Esophagus (tissue), 2 donors: ENCODE measurements at regions not wholly inside any gene's neighbourhood (a gene's known extent, or its start where the extent isn't known, plus 50 kb on each side); places are given as distances from the start of the nearest gene placed in this dataset.

Experiments used
- H3K27ac ChIP-seq, 2 donors: one replicate each; pipeline ENCODE4 v1.5.1; 2013; ENCODE audit warnings: low read depth in 2 of 2, mild to moderate bottlenecking in 2 of 2, inconsistent platforms in 1 of 2, low read length in 1 of 2, moderate library complexity in 1 of 2
- H3K27me3 ChIP-seq, 2 donors: one replicate each; pipeline ENCODE4 v1.6.1; 2013; ENCODE audit warnings: low read length in 2 of 2, control low read depth in 1 of 2, mild to moderate bottlenecking in 1 of 2; ENCODE audit not compliant: insufficient read depth in 2 of 2, control insufficient read depth in 1 of 2
- H3K36me3 ChIP-seq, 2 donors: one replicate each; pipeline ENCODE4 v1.6.1; 2013; ENCODE audit warnings: low read length in 1 of 2; ENCODE audit not compliant: control insufficient read depth in 2 of 2, insufficient read depth in 2 of 2
- H3K4me1 ChIP-seq, 2 donors: one replicate each; pipeline ENCODE4 v1.6.1; 2013; ENCODE audit warnings: low read length in 1 of 2; ENCODE audit not compliant: control insufficient read depth in 2 of 2, insufficient read depth in 2 of 2
- H3K4me3 ChIP-seq, 2 donors: one replicate each; pipeline ENCODE4 v1.5.1; 2013; ENCODE audit warnings: low read length in 2 of 2, mild to moderate bottlenecking in 2 of 2, low read depth in 1 of 2, moderate library complexity in 1 of 2
- H3K9me3 ChIP-seq, 2 donors: one replicate each; pipeline ENCODE4 v1.6.1; 2013; ENCODE audit warnings: mild to moderate bottlenecking in 2 of 2, low read depth in 1 of 2, low read length in 1 of 2, moderate library complexity in 1 of 2; ENCODE audit not compliant: control insufficient read depth in 2 of 2, insufficient read depth in 1 of 2
- WGBS, 2 donors: extraction: QIAGEN DNeasy Blood & Tissue Kit; methylation state at CpG; one replicate each; pipeline ENCODE4 v1.1.7; 2013; 5-methylcytosine and 5-hydroxymethylcytosine counted together
- donor health status: healthy with polysubstance abuse.
- donor health status: Bipolar disorder and iron deficiency.

DNA sequence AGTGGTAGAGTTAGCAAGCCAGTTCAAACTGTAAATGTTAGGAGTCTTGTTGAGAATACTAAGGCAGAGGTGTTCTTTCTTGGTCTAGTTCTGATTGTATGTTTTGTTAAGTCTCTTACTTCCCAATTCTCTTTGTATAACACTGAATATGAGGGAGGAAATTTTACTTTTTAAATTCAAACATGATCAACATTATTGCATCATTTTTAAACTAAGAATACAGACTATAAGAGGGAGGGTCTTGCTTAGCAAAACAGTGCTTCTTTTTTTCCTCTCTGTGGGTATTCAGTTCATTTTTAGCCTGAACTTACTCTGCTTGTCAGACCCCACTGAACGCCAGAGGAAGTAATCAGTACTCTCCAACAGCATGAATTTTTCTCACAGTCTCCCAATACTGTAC lies 198.0 kb downstream of the GABRG1 start:
- Histone ChIP-seq H3K27me3 (no peaks in the 10 kb centered on the region), H3K27ac (no peak overlapping the region), H3K36me3 (no peaks in the 10 kb centered on the region), H3K4me3 (no peak overlapping the region), H3K9me3 (no peaks in the 10 kb centered on the region), H3K4me1 (no peaks in the 10 kb centered on the region)
- WGBS, 2 donors: 78 to 80% methylated on average over 1 of the region's 1 CpG

DNA sequence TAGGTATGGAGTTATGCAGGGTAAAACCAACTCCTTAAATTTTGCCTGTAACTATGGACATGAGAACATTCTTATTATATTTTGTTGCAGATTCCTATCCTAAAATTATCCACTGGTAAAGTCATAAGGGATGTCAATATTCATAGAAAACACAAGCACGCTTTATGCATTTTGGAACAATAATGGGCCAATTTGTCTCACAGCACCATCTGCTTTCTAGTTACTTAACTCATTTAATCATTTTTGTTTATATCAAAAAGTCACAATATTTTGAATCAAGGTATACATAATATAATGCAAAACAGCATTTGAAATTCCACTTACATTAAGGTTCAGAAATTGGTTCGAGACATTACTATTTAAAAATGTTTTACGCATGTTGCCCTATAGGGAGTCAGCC lies 203.0 kb downstream of the GABRG1 start:
- Histone ChIP-seq H3K36me3 (no peaks in the 10 kb centered on the region), H3K27me3 (no peaks in the 10 kb centered on the region), H3K4me3 (no peak overlapping the region), H3K4me1 (no peaks in the 10 kb centered on the region), H3K27ac (no peak overlapping the region), H3K9me3 (no peaks in the 10 kb centered on the region)
- WGBS, 2 donors: 77 to 83% methylated on average over 3 of the region's 3 CpGs

DNA sequence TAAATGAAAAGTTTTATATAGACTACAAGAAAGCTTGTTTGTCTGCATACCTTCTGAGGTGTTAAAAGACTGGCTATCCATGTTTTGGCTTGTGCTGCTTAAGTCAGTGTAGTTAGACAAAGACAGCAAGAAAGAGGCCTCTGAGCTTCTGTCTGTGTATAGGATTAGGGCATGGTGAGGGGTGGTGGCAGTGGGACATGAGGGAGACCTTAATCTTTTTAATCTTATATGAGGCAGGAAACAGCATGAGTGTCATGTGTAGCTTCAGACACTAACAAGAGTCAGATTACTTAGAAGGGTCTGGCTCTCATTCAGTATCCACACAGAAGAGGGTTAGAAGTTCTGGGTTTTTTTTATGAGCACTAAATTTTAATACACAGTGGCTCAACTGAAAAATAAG lies 213.3 kb downstream of the GABRG1 start:
- Histone ChIP-seq H3K27me3 (no peaks in the 10 kb centered on the region), H3K27ac (no peak overlapping the region), H3K9me3 (no peaks in the 10 kb centered on the region)

DNA sequence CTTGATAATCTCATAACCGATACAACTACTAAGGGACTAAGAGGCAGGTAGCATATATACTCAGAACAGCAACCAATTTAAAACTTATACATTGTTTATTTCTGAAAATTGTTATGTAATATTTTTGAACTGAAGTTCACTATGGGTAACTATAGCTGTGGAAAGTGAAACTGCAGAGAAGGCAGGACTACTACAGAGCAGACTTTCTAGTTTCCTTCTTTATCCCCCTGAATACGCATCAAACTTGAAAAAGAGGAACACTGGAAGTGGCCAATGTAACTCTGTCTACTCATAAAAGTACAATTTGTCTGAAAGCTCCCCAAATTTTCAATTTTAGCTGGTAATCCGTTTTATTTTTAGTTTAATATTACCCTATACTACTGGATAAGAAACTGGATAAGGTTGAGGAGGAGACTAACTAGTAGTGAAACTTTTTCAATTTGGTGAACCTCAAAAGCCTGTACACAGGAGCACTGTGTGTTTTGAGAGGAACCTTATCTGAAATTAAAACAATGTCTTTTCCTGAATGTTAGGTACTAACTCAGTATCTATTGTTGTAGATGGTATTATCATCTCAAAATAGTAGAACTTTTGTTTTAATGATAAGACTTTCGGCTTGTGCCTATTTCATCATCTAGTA lies 225.8 kb downstream of the GABRG1 start:
- Histone ChIP-seq H3K36me3 (no peaks in the 10 kb centered on the region), H3K4me3 (no peak overlapping the region), H3K9me3 (no peaks in the 10 kb centered on the region), H3K27ac (no peak overlapping the region), H3K27me3 (no peaks in the 10 kb centered on the region), H3K4me1 (no peaks in the 10 kb centered on the region)
- WGBS, 2 donors: 63 to 73% methylated on average over 4 of the region's 4 CpGs

More for the DNA sequence above, 213.3 kb downstream of the GABRG1 start:
- Histone ChIP-seq H3K36me3 (no peaks in the 10 kb centered on the region), H3K4me3 (no peak overlapping the region), H3K4me1 (no peaks in the 10 kb centered on the region)

DNA sequence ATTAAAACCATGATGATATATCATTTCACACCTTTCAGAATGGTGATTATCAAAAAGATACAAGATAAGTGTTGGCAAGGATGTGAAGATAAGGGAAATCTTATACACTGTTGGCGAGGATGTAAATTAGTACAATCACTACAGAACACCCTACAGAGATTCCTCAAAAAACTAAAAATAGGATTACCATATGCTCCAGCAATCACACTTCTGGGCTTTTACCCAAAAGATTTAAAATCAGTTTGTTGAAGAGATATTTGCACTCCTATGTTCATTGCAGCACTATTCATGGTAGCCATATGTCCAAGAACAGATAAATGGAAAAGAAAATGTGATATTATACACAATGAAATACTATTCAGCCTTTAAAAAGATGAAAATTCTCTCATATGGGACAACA lies 240.4 kb downstream of the GABRG1 start:
- 82 to 90% methylated on average over 1 of the region's 1 CpG for WGBS, 2 donors
- no peak overlapping the region for H3K4me3 ChIP-seq
- no peaks in the 10 kb centered on the region for H3K27me3 ChIP-seq
- no peak overlapping the region for H3K27ac ChIP-seq
- H3K36me3 ChIP-seq: no peaks in the 10 kb centered on the region
- H3K4me1 ChIP-seq: no peaks in the 10 kb centered on the region
- H3K9me3 ChIP-seq: no peaks in the 10 kb centered on the region

DNA sequence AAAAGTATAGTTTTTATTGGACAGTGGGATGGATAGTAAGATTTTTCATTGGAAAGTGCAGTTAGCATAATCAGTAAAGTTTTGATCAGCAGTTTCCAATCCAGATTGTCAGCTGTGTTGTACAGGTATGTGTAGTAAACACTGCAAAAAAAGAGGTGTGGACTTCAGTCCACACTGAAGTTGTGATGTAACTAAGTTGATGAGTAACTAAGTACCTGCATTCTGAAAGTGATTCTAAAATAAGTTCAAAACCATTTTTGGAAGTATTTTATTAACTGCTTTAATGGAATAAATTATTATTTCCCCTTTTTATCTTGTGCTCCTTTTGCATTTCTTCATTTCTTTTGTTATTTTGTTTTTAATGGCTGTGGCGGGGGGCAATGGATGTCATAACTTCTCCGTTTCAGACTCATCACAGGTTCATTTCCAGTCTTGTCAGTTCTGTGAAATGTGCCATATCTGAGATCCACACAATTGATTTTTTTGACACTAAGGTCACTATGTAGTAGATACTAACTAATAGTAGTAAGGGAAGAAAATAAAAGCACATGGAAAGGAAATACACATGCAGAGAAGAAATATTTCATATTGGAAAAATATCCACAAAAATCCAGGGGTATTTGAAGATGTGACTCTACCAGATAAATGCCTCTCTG lies 247.5 kb downstream of the GABRG1 start:
- H3K27ac ChIP-seq: no peak overlapping the region
- H3K9me3 ChIP-seq: no peaks in the 10 kb centered on the region
- H3K4me1 ChIP-seq: no peaks in the 10 kb centered on the region
- H3K27me3 ChIP-seq: no peaks in the 10 kb centered on the region
- H3K36me3 ChIP-seq: no peaks in the 10 kb centered on the region
- no peak overlapping the region for H3K4me3 ChIP-seq
- WGBS, 2 donors: 80 to 82% methylated on average over 2 of the region's 2 CpGs

DNA sequence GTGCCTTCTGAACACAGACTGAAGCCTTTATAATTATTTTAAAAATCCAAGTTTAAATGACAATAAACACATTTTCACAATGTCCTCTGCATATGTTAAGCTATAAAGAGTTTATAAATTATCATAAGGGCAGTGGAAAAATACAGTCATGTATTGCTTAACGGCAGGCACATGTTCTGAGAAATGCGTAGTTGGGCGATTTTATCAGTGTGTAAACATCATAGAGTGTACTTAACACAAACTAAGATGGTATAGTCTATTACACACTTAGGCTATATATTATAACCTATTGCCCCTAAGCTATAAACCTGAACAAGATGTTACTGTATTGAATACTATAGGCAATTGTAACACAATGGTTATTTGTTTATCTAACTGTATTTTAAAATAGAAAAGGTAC lies 254.7 kb downstream of the GABRG1 start:
- WGBS, 2 donors: 69 to 79% methylated on average over 3 of the region's 3 CpGs

DNA sequence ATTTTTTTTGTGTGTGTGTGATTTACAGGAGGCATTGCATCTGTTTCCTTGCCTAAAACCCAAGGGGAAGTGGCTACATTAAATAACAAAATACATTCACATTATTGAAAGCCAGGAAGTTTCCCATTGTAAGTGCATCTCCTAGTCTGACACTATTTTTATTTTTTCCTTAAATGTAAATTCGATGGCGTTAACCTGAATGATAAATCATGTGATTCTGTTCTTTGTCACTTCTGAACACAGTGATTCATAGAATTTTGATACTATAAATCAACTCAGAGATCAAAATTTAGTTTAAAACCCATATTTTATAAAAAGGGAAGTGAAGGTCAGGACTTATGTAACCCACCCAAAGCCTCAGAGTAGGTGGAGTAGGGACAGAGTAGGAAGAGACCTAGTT lies 258.1 kb downstream of the GABRG1 start:
- no peaks in the 10 kb centered on the region for H3K36me3 ChIP-seq
- no peaks in the 10 kb centered on the region for H3K27me3 ChIP-seq
- H3K4me1 ChIP-seq: no peaks in the 10 kb centered on the region
- no peak overlapping the region for H3K27ac ChIP-seq
- H3K9me3 ChIP-seq: no peaks in the 10 kb centered on the region
- H3K4me3 ChIP-seq: no peak overlapping the region
- 71 to 77% methylated on average over 2 of the region's 2 CpGs for whole genome bisulfite sequencing, 2 donors

More for the DNA sequence above, 254.7 kb downstream of the GABRG1 start:
- H3K4me1 ChIP-seq: no peaks in the 10 kb centered on the region
- no peak overlapping the region for H3K27ac ChIP-seq
- no peak overlapping the region for H3K4me3 ChIP-seq
- no peaks in the 10 kb centered on the region for H3K36me3 ChIP-seq
- H3K9me3 ChIP-seq: no peaks in the 10 kb centered on the region
- no peaks in the 10 kb centered on the region for H3K27me3 ChIP-seq

DNA sequence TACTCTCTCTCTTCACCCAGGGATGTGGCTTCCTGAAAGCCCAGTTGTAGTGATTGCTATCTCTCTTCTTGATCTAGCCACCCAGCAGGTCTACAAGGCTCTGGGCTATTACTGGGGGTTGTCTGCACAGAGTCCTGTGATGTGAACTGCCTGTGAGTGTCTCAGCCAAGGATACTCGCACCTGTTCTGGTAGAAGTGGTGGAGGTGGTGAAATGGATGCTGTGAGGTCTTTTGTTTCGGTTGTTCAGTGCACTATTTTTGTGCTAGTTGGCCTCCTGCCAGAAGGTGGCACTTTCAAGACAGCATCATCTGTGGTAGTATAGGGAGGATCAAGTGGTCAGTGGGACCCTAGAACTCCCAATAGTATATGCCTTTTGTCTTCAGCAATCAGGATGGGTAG lies 268.0 kb downstream of the GABRG1 start:
- Histone ChIP-seq H3K27ac (no peak overlapping the region), H3K4me1 (no peaks in the 10 kb centered on the region), H3K36me3 (no peaks in the 10 kb centered on the region), H3K9me3 (peaks cover 2 to 5% of the 10 kb centered on the region in 2 donors), H3K27me3 (no peaks in the 10 kb centered on the region), H3K4me3 (no peak overlapping the region)
- WGBS, 2 donors: 74 to 88% methylated on average over 2 of the region's 2 CpGs

DNA sequence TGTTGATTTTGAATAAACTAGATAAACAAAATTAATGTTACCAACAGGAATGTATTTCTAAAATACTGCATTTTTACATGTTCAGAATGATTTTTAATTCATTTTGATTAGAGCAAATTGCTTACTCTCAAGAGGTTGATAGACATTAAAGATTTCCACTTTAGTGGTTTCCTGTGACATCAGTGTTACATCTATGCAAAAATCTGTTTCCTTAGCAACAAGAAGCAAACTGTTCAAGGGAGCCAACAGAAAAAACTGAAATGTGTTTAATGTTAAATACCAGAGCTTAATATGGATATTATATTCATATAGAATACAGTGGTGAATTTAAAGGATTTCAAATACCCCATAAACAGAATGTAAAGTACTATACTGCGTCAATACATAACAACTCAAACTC lies 277.8 kb downstream of the GABRG1 start:
- H3K4me3 ChIP-seq: no peak overlapping the region
- no peaks in the 10 kb centered on the region for H3K9me3 ChIP-seq
- WGBS, 2 donors: 86 to 89% methylated on average over 1 of the region's 1 CpG
- no peaks in the 10 kb centered on the region for H3K27me3 ChIP-seq
- H3K27ac ChIP-seq: no peak overlapping the region
- H3K4me1 ChIP-seq: no peaks in the 10 kb centered on the region
- H3K36me3 ChIP-seq: no peaks in the 10 kb centered on the region
